HepG2 (cell line): ENCODE measurements at regions not wholly inside any gene's neighbourhood (a gene's known extent, or its start where the extent isn't known, plus 50 kb on each side); places are given as distances from the start of the nearest gene placed in this dataset.

Experiments used
- POGZ ChIP-seq: sonication (generic); formaldehyde crosslinking; IDR thresholded peaks from 2 replicates; pipeline ENCODE4 v1.4.0; 2020; ENCODE audit warnings: mild to moderate bottlenecking, missing genetic modification reagents
- THAP9 ChIP-seq: sonication (generic); formaldehyde crosslinking; IDR thresholded peaks from 2 replicates; pipeline ENCODE4; 2020; ENCODE audit warnings: missing genetic modification reagents, mild to moderate bottlenecking, borderline replicate concordance

- no peak for TF ChIP-seq THAP9 (CRISPR knock-in tag)
- TF ChIP-seq POGZ, result no peak
Measured at GRCh38 chr22:27089264-27089663, 431.9 kb downstream of the MIAT start.
